ENCODE measurements at regions not wholly inside any gene's neighbourhood (a gene's known extent, or its start where the extent isn't known, plus 50 kb on each side); places are given as distances from the start of the nearest gene placed in this dataset.
A peak's percentile ranks its signal among the peaks of the same experiment; 100 is the strongest.

- no peak overlapping the region for H3K27ac ChIP-seq (ENCODE audit: low read depth in 2 of 2, low read length in 2 of 2)
- no peaks in the 10 kb centered on the region for H3K4me1 ChIP-seq (ENCODE audit: control insufficient read depth in 2 of 3, insufficient read depth in 2 of 3, low read depth in 1 of 3, low read length in 3 of 3)
- H3K27me3 ChIP-seq (ENCODE audit: control insufficient read depth, insufficient read depth, low read length), result no peaks in the 10 kb centered on the region
- FAIRE-seq (no peak), DNase-seq (no peak)
- intact Hi-C loops (cut with DNase I), result no loop called here
- H3K9ac ChIP-seq (ENCODE audit: low read length in 3 of 3), result no peak overlapping the region
- no peaks in the 10 kb centered on the region for H3K9me3 ChIP-seq (ENCODE audit: control insufficient read depth in 2 of 3, insufficient read depth in 1 of 3, low read length in 3 of 3)
- no peaks in the 10 kb centered on the region for H3K36me3 ChIP-seq (ENCODE audit: control insufficient read depth in 2 of 3, insufficient read depth in 3 of 3, low read length in 3 of 3)
- TF ChIP-seq CTCF (IDR thresholded peaks at IDR 0.05; ENCODE audit: borderline replicate concordance, extremely low read depth, insufficient read depth), result no peak
- H3K4me3 ChIP-seq (ENCODE audit: low read length in 3 of 3), result no peak overlapping the region
These were observed 66.8 kb upstream of the NT5E start for GRCh38 chr6:85383042-85383441.

- no peak for TF ChIP-seq CTCF (IDR thresholded peaks at IDR 0.05; ENCODE audit: borderline replicate concordance, extremely low read depth, insufficient read depth)
- FAIRE-seq, result no peak
These were observed 67.3 kb upstream of the NT5E start for GRCh38 chr6:85382541-85382940.

DNA sequence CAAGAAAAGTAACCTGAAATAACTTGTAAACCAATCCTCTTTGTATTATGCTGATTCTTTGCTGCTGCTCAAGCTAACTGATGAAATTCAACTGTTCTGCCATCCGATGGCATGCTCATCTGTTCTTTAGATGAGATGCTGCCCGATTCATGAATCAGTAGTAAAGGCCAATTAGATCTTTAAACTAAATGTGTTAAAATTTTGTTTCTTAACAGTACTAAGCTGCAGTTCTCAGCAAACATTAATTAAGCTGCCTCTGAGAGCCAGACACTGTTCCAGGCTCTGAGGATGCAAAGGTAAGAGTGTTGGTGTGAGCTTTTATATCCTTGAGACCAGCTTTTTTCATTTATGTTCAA lies 77.0 kb upstream of the NT5E start:
- intact Hi-C loops (cut with DNase I), result no loop called here
- FAIRE-seq (no peak), DNase-seq (no peak)
- no peaks in the 10 kb centered on the region for H3K4me1 ChIP-seq (ENCODE audit: control insufficient read depth in 2 of 3, insufficient read depth in 2 of 3, low read depth in 1 of 3, low read length in 3 of 3)
- H3K9me3 ChIP-seq (ENCODE audit: control insufficient read depth in 2 of 3, insufficient read depth in 1 of 3, low read length in 3 of 3), result no peaks in the 10 kb centered on the region
- no peak overlapping the region for H3K4me3 ChIP-seq (ENCODE audit: low read length in 3 of 3)
- no peaks in the 10 kb centered on the region for H3K27me3 ChIP-seq (ENCODE audit: control insufficient read depth, insufficient read depth, low read length)
- no peak overlapping the region for H3K27ac ChIP-seq (ENCODE audit: low read depth in 2 of 2, low read length in 2 of 2)
- H3K9ac ChIP-seq (ENCODE audit: low read length in 3 of 3), result no peak overlapping the region
- no peak for TF ChIP-seq CTCF (IDR thresholded peaks at IDR 0.05; ENCODE audit: borderline replicate concordance, extremely low read depth, insufficient read depth)
- no peaks in the 10 kb centered on the region for H3K36me3 ChIP-seq (ENCODE audit: control insufficient read depth in 2 of 3, insufficient read depth in 3 of 3, low read length in 3 of 3)

More at GRCh38 chr6:85382541-85382940, 67.3 kb upstream of the NT5E start:
- H3K9me3 ChIP-seq (ENCODE audit: control insufficient read depth in 2 of 3, insufficient read depth in 1 of 3, low read length in 3 of 3), result no peaks in the 10 kb centered on the region
- no peak overlapping the region for H3K4me3 ChIP-seq (ENCODE audit: low read length in 3 of 3)
- H3K36me3 ChIP-seq (ENCODE audit: control insufficient read depth in 2 of 3, insufficient read depth in 3 of 3, low read length in 3 of 3), result no peaks in the 10 kb centered on the region
- intact Hi-C loops (cut with DNase I), result no loop called here
- no peaks in the 10 kb centered on the region for H3K27me3 ChIP-seq (ENCODE audit: control insufficient read depth, insufficient read depth, low read length)
- no peak for DNase-seq
- H3K9ac ChIP-seq (ENCODE audit: low read length in 3 of 3), result no peak overlapping the region
- H3K27ac ChIP-seq (ENCODE audit: low read depth in 2 of 2, low read length in 2 of 2), result no peak overlapping the region
- no peaks in the 10 kb centered on the region for H3K4me1 ChIP-seq (ENCODE audit: control insufficient read depth in 2 of 3, insufficient read depth in 2 of 3, low read depth in 1 of 3, low read length in 3 of 3)

GRCh38 chr6:85372188-85372914 lies 77.5 kb upstream of the NT5E start:
- no peak overlapping the region for H3K9ac ChIP-seq (ENCODE audit: low read length in 3 of 3)
- peak; percentile 21 for TF ChIP-seq CTCF (IDR thresholded peaks at IDR 0.05; ENCODE audit: borderline replicate concordance, extremely low read depth, insufficient read depth)
- no peaks in the 10 kb centered on the region for H3K36me3 ChIP-seq (ENCODE audit: control insufficient read depth in 2 of 3, insufficient read depth in 3 of 3, low read length in 3 of 3)
- no peaks in the 10 kb centered on the region for H3K4me1 ChIP-seq (ENCODE audit: control insufficient read depth in 2 of 3, insufficient read depth in 2 of 3, low read depth in 1 of 3, low read length in 3 of 3)
- no peak overlapping the region for H3K4me3 ChIP-seq (ENCODE audit: low read length in 3 of 3)
- H3K27ac ChIP-seq (ENCODE audit: low read depth in 2 of 2, low read length in 2 of 2), result no peak overlapping the region
- FAIRE-seq (no peak), DNase-seq (no peak)
- no peaks in the 10 kb centered on the region for H3K27me3 ChIP-seq (ENCODE audit: control insufficient read depth, insufficient read depth, low read length)
- no peaks in the 10 kb centered on the region for H3K9me3 ChIP-seq (ENCODE audit: control insufficient read depth in 2 of 3, insufficient read depth in 1 of 3, low read length in 3 of 3)
- intact Hi-C loops (cut with DNase I), result no loop called here

All from kidney (tissue), 13 donors.